Endothelial cell of umbilical vein (primary cell): ENCODE measurements at regions not wholly inside any gene's neighbourhood (a gene's known extent, or its start where the extent isn't known, plus 50 kb on each side); places are given as distances from the start of the nearest gene placed in this dataset.

Experiments used
- BruUV-seq: library from RNA; stranded (reverse); fragments of 400-500 nt; replicated peaks from 2 replicates; lab custom pipeline; 2021; lab: Mats Ljungman, UMichigan
- CTCF ChIA-PET: fragments of 300-600, 350-600 bp; sonication (Branson Sonifier 250); formaldehyde crosslinking; loops from one replicate; lab custom pipeline; 2021; ENCODE audit warnings: antibody characterized with exemption, inconsistent platforms; lab: Charles Lee
- POLR2A ChIA-PET: fragments of 300-600, 350-600 bp; sonication (Branson Sonifier 250); formaldehyde crosslinking; loops from one replicate; lab custom pipeline; 2021; ENCODE audit warnings: antibody characterized with exemption, inconsistent platforms; lab: Charles Lee
- DNase-seq: peaks from one replicate; pipeline ENCODE4 v3.0.0-alpha.2; 2011; ENCODE audit warnings: low read depth, low spot score
- FAIRE-seq: peaks from 2 replicates; lab custom pipeline; 2011; peaks lifted over from hg19 to GRCh38; lab: Jason Lieb, UNC
- H2AFZ ChIP-seq: 2 replicates; pipeline ENCODE4 v1.6.0; 2012; ENCODE audit warnings: low read depth, low read length, control low read depth, inconsistent platforms
- H3K27ac ChIP-seq: 2 replicates; pipeline ENCODE4 v1.5.1; 2011; ENCODE audit warnings: low read depth, mild to moderate bottlenecking, control low read depth, low read length, moderate library complexity; ENCODE audit not compliant: insufficient read depth
- H3K27me3 ChIP-seq, 2 experiments: 2 replicates each; pipeline versions ENCODE4 v1.6.0 to v1.6.1; 2011; ENCODE audit warnings: low read length in 2 of 2, mixed read lengths in 1 of 2; ENCODE audit not compliant: control insufficient read depth in 2 of 2, insufficient read depth in 2 of 2
- H3K36me3 ChIP-seq, 2 experiments: 2 replicates in 1 of 2; 3 replicates in 1 of 2; pipeline ENCODE4 v1.5.1; 2011; ENCODE audit warnings: low read length in 2 of 2, mild to moderate bottlenecking in 1 of 2, moderate library complexity in 1 of 2; ENCODE audit not compliant: control insufficient read depth in 2 of 2, insufficient read depth in 2 of 2; ENCODE audit errors: extremely low read depth in 1 of 2
- H3K4me1 ChIP-seq: 3 replicates; pipeline ENCODE4 v1.5.1; 2011; ENCODE audit warnings: mild to moderate bottlenecking, low read length; ENCODE audit not compliant: control insufficient read depth, insufficient read depth; ENCODE audit errors: extremely low read depth
- H3K4me2 ChIP-seq: 2 replicates; pipeline ENCODE4 v1.6.1; 2011; ENCODE audit warnings: low read length, control low read depth, mixed read lengths; ENCODE audit not compliant: insufficient read depth
- H3K4me3 ChIP-seq, 3 experiments: fragments of 200-600 bp in 1 of 3; sonication (generic), shearing (Covaris generic) in 1 of 3; replicated peaks in 1 of 3; 2 replicates each; pipeline ENCODE4 v1.5.1; 2011 to 2016; ENCODE audit warnings: control low read depth in 3 of 3, low read length in 3 of 3, mild to moderate bottlenecking in 2 of 3, inconsistent platforms in 1 of 3, low read depth in 1 of 3, moderate library complexity in 1 of 3; ENCODE audit not compliant: insufficient read depth in 1 of 3
- H3K79me2 ChIP-seq: 2 replicates; pipeline ENCODE4 v1.6.0; 2012; ENCODE audit warnings: low read length, inconsistent platforms; ENCODE audit not compliant: control insufficient read depth, insufficient read depth
- H3K9ac ChIP-seq: replicated peaks from 2 replicates; pipeline ENCODE3; 2011; ENCODE audit warnings: low read length, control low read depth; ENCODE audit not compliant: insufficient read depth; ENCODE audit errors: extremely low read depth
- H3K9me1 ChIP-seq: replicated peaks from 3 replicates; pipeline ENCODE4 v1.6.0; 2011; ENCODE audit warnings: mild to moderate bottlenecking, low read length; ENCODE audit not compliant: control insufficient read depth, insufficient read depth; ENCODE audit errors: extremely low read depth
- H3K9me3 ChIP-seq: replicated peaks from 2 replicates; pipeline ENCODE4 v1.5.1; 2012; ENCODE audit warnings: low read length, inconsistent platforms; ENCODE audit not compliant: control insufficient read depth, insufficient read depth
- H4K20me1 ChIP-seq: replicated peaks from 2 replicates; pipeline ENCODE3; 2011; ENCODE audit warnings: mild to moderate bottlenecking, low read length; ENCODE audit not compliant: control insufficient read depth, insufficient read depth; ENCODE audit errors: extremely low read depth
- CTCF ChIP-seq, 2 donors: IDR thresholded peaks; 1 replicate in 1 of 2; 2 replicates in 1 of 2; pipeline ENCODE4 v1.5.1; 2011; ENCODE audit warnings: low read length in 2 of 2, mild to moderate bottlenecking in 2 of 2, moderate library complexity in 2 of 2, control low read depth in 1 of 2, inconsistent platforms in 1 of 2, low read depth in 1 of 2; ENCODE audit not compliant: insufficient read depth in 1 of 2; ENCODE audit errors: extremely low read depth in 1 of 2
- EZH2 ChIP-seq: IDR thresholded peaks from 2 replicates; pipeline ENCODE4 v1.6.1; 2012; ENCODE audit warnings: borderline replicate concordance, low read depth, mild to moderate bottlenecking, moderate library complexity, low read length, inconsistent platforms; ENCODE audit not compliant: severe bottlenecking
- FOS ChIP-seq: IDR thresholded peaks from 2 replicates; pipeline ENCODE4 v1.6.1; 2011; ENCODE audit warnings: mild to moderate bottlenecking, low read length, moderate library complexity, borderline replicate concordance; ENCODE audit not compliant: insufficient read depth
- GATA2 ChIP-seq: IDR thresholded peaks from 2 replicates; pipeline ENCODE4 v1.7.0; 2011; ENCODE audit warnings: low read depth, mild to moderate bottlenecking, moderate library complexity, mixed read lengths, low read length; ENCODE audit not compliant: insufficient read length, insufficient read depth
- JUN ChIP-seq: IDR thresholded peaks from 2 replicates; pipeline ENCODE4 v1.6.1; 2011; ENCODE audit warnings: borderline replicate concordance, low read depth; ENCODE audit not compliant: insufficient read length, insufficient read depth
- MAX ChIP-seq: IDR thresholded peaks from 2 replicates; pipeline ENCODE4 v1.6.1; 2011; ENCODE audit not compliant: insufficient read depth, insufficient read length
- MYC ChIP-seq: IDR thresholded peaks from one replicate; pipeline ENCODE4 v1.6.1; 2011; ENCODE audit warnings: mild to moderate bottlenecking, low read depth, low read length
- POLR2A ChIP-seq: IDR thresholded peaks from 2 replicates; pipeline ENCODE4 v1.6.1; 2012; ENCODE audit warnings: low read depth, mild to moderate bottlenecking, control low read depth, low read length
- POLR2AphosphoS5 ChIP-seq: IDR thresholded peaks from 2 replicates; pipeline ENCODE4 v1.6.1; 2012; ENCODE audit warnings: low read depth, mild to moderate bottlenecking, control low read depth, low read length, moderate library complexity; ENCODE audit not compliant: insufficient read depth
- dilution Hi-C: fragments of 300-500 bp; cut with MboI; formaldehyde crosslinking; loops from one replicate; pipeline ENCODE4 v1.15.0; 2019; ENCODE audit warnings: low sequenced_read_pairs; ENCODE audit not compliant: extremely low pct_ligation_motif_present
- intact Hi-C: fragments of 100-400 bp; cut with micrococcal nuclease; formaldehyde crosslinking; loops from one replicate; pipeline ENCODE4 v1.10.0; 2022

- FAIRE-seq, result peak; percentile 54
- BruUV-seq, result no TSS peak
- Histone ChIP-seq H3K4me3 (no peak overlapping the region), H3K9me3 (no peaks in the 10 kb centered on the region), H3K36me3 (no peaks in the 10 kb centered on the region), H4K20me1 (no peaks in the 10 kb centered on the region), H3K79me2 (no peaks in the 10 kb centered on the region), H3K27me3 (peaks cover 4 to 8% of the 10 kb centered on the region in 2 experiments), H3K4me1 (no peaks in the 10 kb centered on the region), H3K27ac (no peak overlapping the region), H2AFZ (no peak overlapping the region), H3K9ac (no peak overlapping the region), H3K9me1 (no peaks in the 10 kb centered on the region), H3K4me2 (no peak overlapping the region)
- DNase-seq, result peak; percentile 68
- POLR2A ChIA-PET, result no interaction called here
- no peak for TF ChIP-seq MYC
- no peak for TF ChIP-seq CTCF (IDR thresholded peaks at IDR 0.05; ENCODE audit: extremely low read depth in 1 of 2, insufficient read depth in 1 of 2, low read depth in 1 of 2, low read length in 2 of 2)
- TF ChIP-seq GATA2, result no peak
- TF ChIP-seq MAX, result no peak
- no peak for TF ChIP-seq EZH2
- no peak for TF ChIP-seq POLR2A
- TF ChIP-seq POLR2AphosphoS5, result no peak
- TF ChIP-seq JUN, result no peak
- TF ChIP-seq FOS, result no peak
- dilution Hi-C loops, result no loop called here
- intact Hi-C loops, result no loop called here
- CTCF ChIA-PET, result no interaction called here
Observed at GRCh38 chr3:193805448-193805847, 212.4 kb downstream of the OPA1 start.
